Embryonic facial prominence (tissue), 1 donor: ENCODE measurements at regions not wholly inside any gene's neighbourhood (a gene's known extent, or its start where the extent isn't known, plus 50 kb on each side); places are given as distances from the start of the nearest gene placed in this dataset.

Source experiments
- DNase-seq: peaks from one replicate; pipeline ENCODE4 v3.0.0-alpha.2; 2016; ENCODE audit errors: extremely low spot score

- DNase-seq: peak; percentile 45
Measured at GRCh38 chr1:55584526-55585401, 369.6 kb upstream of the USP24 start.

- no peak for DNase-seq
Measured at GRCh38 chr1:55582084-55582483, 366.9 kb upstream of the USP24 start.

GRCh38 chr1:55580845-55581332 lies 365.7 kb upstream of the USP24 start:
- no peak for DNase-seq

- no peak for DNase-seq
Measured at GRCh38 chr1:55579332-55580001, 364.3 kb upstream of the USP24 start.

GRCh38 chr1:55578646-55579045 lies 363.5 kb upstream of the USP24 start:
- no peak for DNase-seq

GRCh38 chr1:55575571-55576279 lies 360.6 kb upstream of the USP24 start:
- no peak for DNase-seq

- no peak for DNase-seq
Measured at GRCh38 chr1:55574691-55575225, 359.6 kb upstream of the USP24 start.

- DNase-seq: no peak
Measured at GRCh38 chr1:55572878-55573734, 357.9 kb upstream of the USP24 start.

GRCh38 chr1:55571767-55572166 lies 356.6 kb upstream of the USP24 start:
- DNase-seq: no peak

GRCh38 chr1:55569417-55569816 lies 354.3 kb upstream of the USP24 start:
- no peak for DNase-seq

GRCh38 chr1:55568732-55569131 lies 353.6 kb upstream of the USP24 start:
- DNase-seq: no peak

- DNase-seq: peak; percentile 41
Measured at GRCh38 chr1:55560266-55560665, 345.1 kb upstream of the USP24 start.

GRCh38 chr1:55559842-55560241 lies 344.7 kb upstream of the USP24 start:
- peak; percentile 14 for DNase-seq

- DNase-seq: peak; percentile 23
Measured at GRCh38 chr1:55559161-55559611, 344.0 kb upstream of the USP24 start.

- no peak for DNase-seq
Measured at GRCh38 chr1:55558515-55558914, 343.4 kb upstream of the USP24 start.

- DNase-seq: no peak
Measured at GRCh38 chr1:55555956-55556725, 341.0 kb upstream of the USP24 start.

GRCh38 chr1:55554611-55555010 lies 339.4 kb upstream of the USP24 start:
- DNase-seq: no peak

- DNase-seq: no peak
Measured at GRCh38 chr1:55552636-55553035, 337.5 kb upstream of the USP24 start.

- DNase-seq: peak; percentile 63
Measured at GRCh38 chr1:55547405-55547804, 332.2 kb upstream of the USP24 start.

GRCh38 chr1:55546553-55546952 lies 331.4 kb upstream of the USP24 start:
- DNase-seq: no peak
